ENCODE measurements at regions not wholly inside any gene's neighbourhood (a gene's known extent, or its start where the extent isn't known, plus 50 kb on each side); places are given as distances from the start of the nearest gene placed in this dataset.
"Not testable (repeated sequence)": the region's sequence is repeated elsewhere in the genome, so short reads cannot be mapped to it uniquely, and the experiment has no call there.

- DNase-seq = no peak
Measured at GRCh38 chr1:19591482-19592091, 52.5 kb upstream of the NBL1 start.

DNA sequence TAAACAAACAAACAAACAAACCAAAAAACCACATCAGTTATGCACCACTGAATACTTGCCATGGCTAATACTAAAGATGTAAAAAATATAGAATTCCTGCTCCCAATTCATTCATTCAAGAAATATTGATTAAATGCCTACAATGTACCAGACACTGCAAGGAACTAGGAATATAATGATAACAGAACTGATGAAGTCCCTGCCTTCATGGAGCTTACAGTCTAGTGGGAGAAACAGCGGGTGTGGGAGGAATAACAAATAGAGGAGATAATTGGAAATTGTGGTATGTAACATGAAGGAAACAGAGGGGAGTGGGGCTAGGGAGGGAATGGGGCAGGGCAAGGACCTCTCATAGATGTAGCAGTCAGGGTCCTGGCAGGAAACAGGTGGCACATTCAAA is 58.6 kb upstream of the NBL1 start:
- no peak for DNase-seq

- peak; percentile 59 for DNase-seq
Measured at GRCh38 chr1:19582318-19582717, 61.8 kb upstream of the NBL1 start.

DNA sequence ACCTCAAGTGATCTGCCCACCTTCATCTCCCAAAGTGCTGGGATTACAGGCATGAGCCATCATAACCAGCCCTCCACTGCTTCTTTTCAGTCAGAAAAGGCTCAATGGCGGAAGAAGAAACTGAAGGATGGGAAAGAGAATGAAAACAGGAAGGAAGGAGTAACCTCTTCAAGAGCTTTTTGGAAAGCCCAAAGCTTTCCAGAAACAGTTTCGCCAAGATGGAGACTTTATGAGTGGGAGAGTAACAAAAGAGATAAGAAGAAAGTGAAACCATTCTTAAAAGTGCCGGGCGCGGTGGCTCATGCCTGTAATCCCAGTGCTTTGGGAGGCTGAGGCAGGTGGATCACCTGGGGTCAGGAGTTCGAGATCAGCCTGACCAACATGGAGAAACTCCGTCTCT is 62.7 kb upstream of the NBL1 start:
- DNase-seq = no peak

DNA sequence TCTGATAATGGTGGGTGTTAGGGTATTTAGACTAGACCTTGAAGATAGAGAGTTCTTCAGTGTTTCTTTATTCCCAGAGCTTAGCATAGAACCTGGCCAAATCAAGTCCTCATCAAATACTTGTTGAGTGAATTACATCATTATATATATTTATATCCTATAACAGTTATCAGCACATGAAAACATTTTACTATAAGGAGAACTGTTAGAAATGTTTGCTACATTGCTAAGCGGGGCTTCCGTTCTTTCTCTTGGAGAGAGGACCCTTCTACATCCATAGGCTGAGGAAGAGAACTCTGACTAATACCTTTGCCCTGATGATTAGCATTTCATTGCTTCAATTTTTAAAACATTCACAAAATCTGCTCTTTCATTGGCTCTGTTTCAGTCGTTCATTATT is 66.5 kb upstream of the NBL1 start:
- DNase-seq = no peak

DNA sequence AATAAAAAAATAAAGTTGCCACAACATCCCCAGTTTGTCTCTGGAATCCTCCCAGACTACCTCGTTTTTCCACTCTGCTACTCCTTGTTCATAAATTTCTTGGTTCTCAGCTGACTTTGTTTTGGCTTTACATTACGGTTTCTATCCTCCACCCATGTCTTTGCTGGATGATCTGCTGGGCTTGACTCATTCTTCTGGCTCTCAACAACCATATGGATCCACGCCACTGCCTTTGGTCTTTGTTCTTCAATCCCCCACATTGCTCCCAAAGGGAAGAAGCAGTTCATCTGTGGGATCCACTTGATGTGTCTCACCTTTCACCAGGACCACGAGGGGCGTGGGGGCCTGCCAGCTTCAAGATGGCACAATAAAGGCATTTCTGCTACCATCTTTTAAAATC is 67.1 kb upstream of the NBL1 start:
- no peak for DNase-seq

- no peak for DNase-seq
Measured at GRCh38 chr1:19569786-19570185, 74.3 kb upstream of the NBL1 start.

GRCh38 chr1:19567041-19567440 is 77.1 kb upstream of the NBL1 start:
- DNase-seq = no peak

DNA sequence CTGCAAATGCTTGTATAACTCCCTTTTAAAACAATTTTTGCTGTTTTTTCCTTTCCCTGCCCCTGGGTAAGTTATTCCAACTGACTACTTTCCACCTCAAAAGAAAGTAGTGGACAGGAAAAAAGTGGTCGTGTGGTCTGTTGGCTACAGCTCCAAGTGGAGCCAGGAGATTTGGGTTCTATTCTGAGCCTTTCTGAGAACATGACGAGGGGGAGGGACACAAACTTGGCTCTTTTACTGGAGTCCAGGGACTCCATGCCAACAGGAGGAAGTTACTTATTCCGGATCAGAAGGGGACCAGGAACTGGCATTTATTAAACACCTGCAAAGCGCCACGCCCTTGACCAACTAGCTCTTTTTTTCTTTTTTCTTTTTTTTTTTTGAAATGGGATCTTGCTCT is 79.0 kb upstream of the CAPZB start:
- DNase-seq = no peak

GRCh38 chr1:19563324-19564097 is 78.2 kb upstream of the CAPZB start:
- DNase-seq = no peak

GRCh38 chr1:19562847-19563246 is 77.5 kb upstream of the CAPZB start:
- no peak for DNase-seq

DNA sequence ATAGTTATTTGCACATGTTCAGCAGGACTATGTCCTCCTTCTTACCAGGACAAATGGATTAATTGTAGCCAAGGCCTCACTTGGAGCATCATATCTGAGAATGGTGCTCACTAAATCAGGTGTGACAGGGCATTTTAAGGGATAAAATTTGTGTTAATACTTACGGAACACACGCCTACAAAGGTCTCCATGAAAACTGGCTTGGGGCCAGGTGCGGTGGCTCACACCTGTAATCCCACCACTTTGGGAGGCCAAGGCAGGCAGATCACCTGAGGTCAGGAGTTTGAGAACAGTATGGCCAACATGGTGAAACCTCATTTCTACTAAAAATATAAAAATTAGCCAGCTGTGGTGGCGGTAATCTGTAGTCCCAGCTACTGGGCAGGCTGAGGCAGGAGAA is 75.1 kb upstream of the CAPZB start:
- DNase-seq = no peak

- DNase-seq = no peak
Measured at GRCh38 chr1:19559641-19560040, 74.3 kb upstream of the CAPZB start.

DNA sequence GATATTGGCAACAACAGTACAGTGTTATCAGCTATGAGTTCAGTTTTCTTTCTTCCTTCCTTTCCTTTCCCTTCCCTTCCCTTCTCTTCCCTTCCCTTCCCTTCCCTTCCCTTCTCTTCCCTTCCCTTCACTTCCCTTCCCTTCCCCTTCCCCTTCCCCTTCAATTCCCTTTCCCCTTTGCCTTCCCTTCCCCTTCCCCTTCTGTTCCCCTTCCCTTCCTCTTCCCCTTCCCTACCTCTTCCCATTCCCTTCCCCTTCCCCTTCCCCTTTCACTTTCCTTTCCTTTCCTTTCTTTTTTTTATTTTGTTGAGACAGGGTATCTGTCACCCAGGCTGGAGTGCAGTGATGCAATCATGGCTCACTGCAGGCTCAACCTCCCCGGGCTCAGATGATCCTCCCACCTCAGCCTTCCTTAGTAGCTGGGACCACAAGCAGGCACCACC is 72.3 kb upstream of the CAPZB start:
- no peak for DNase-seq

GRCh38 chr1:19554090-19554489 is 68.8 kb upstream of the CAPZB start:
- DNase-seq = no peak

DNA sequence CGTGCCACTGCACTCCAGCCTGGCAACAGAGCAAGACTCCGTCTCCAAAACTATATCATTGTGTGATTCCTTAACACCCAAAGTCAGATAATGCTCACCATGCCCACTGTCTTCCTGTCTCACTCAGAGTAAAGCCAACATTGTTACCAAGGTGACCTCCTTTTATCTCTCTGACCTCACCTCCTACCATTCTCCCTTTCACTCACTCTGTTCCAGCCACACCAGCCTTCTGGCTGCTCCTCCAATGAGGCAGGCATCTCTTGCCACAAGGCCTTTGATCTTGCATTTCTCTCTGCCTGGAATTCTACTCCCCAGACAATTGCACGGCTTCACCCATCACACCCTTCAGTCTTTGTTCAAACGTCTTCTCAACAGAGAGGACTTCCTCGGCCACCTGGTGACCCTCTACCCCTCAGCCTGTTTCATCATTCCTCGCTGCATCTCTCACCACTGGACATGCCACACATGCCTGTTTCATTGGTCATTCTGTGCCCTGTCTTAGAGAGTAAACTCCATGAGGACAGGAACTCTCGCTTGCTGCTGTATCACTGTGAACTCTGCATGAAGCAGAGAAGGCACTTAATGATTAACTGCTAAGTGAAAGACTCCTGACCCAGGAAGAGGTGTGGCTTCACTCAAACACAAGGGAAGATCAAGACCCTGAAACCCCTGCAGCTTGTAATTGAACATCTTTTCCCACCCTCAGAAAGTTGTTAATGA is 67.1 kb upstream of the CAPZB start:
- no peak for DNase-seq

- DNase-seq = not testable (repeated sequence)
Measured at GRCh38 chr1:19551837-19552236, 66.5 kb upstream of the CAPZB start.

DNA sequence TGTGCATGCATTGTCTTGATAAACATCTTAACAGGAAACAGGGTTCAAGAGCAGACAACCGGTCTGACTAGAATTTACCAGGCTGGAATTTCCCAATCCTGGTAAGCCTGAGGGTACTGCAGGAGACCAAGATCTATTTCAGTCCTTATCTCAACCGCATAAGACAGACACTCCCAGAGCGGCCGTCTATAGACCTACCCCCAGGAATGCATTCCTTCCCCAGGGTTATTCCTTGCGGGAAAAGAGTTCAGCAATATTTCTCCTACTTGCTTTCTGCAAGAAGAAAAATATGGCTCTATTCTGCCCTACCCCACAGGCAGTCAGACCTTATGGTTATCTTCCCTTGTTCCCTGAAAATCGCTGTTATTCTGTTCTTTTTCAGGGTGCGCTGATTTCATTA is 65.1 kb upstream of the CAPZB start:
- not testable (repeated sequence) for DNase-seq

DNA sequence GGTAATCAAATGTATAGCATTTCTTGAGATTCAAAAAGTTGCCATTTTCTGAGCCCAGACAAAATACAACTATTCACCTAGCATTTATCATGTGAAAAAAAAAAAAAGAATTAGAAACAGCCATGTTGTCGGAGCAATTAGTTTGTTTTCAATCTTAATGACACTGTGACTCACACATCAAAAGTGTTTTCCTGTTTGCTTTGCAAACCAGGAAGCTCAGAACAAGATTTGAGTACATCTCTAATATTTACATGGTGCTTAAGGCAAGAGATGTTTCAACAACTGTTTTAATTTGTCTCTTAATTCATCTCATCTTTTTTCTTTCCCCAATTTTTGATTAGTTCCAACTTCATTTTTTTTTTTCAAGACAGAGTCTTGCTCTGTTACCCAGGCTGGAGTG is 62.5 kb upstream of the CAPZB start:
- no peak for DNase-seq

GRCh38 chr1:19536519-19536918 is 51.2 kb upstream of the CAPZB start:
- DNase-seq = no peak

GRCh38 chr1:19535214-19535613 is 49.9 kb upstream of the CAPZB start:
- DNase-seq = no peak
